Heart right ventricle (tissue), 16 donors: ENCODE measurements at regions not wholly inside any gene's neighbourhood (a gene's known extent, or its start where the extent isn't known, plus 50 kb on each side); places are given as distances from the start of the nearest gene placed in this dataset.

Experiments
- ATAC-seq, 8 donors: fragments of 200-7000 bp; cut with Tn5 transposase; one replicate each; pipeline ENCODE4 v1.9.1; 2020; ENCODE audit warnings: mild to moderate bottlenecking in 8 of 8, moderate library complexity in 8 of 8, moderate number of reproducible peaks in 1 of 8
- DNase-seq, 2 donors: peaks; one replicate each; pipeline ENCODE4 v3.0.0-alpha.2; 2020
- H3K27ac ChIP-seq, 10 donors: fragments of 200-600 bp; sonication (generic) in 2 of 10; one replicate each; pipeline versions ENCODE4 v1.5.0 to v1.8.0; 2020 to 2022; ENCODE audit warnings: mild to moderate bottlenecking in 3 of 10
- H3K27me3 ChIP-seq, 7 donors: fragments of 200-600 bp; one replicate each; pipeline ENCODE4 v1.8.0; 2021 to 2022; ENCODE audit warnings: mild to moderate bottlenecking in 2 of 7
- H3K36me3 ChIP-seq, 9 donors: fragments of 200-600 bp; sonication (generic) in 1 of 9; one replicate each; pipeline versions ENCODE4 v1.5.0 to v1.8.0; 2020 to 2022; ENCODE audit warnings: mild to moderate bottlenecking in 2 of 9
- H3K4me1 ChIP-seq, 9 donors: fragments of 200-600 bp; sonication (generic) in 1 of 9; one replicate each; pipeline versions ENCODE4 v1.5.0 to v1.8.0; 2020 to 2022; ENCODE audit warnings: mild to moderate bottlenecking in 4 of 9
- H3K4me3 ChIP-seq, 10 donors: fragments of 200-600 bp; sonication (generic) in 2 of 10; one replicate each; pipeline versions ENCODE4 v1.5.0 to v1.8.0; 2020 to 2022; ENCODE audit warnings: mild to moderate bottlenecking in 7 of 10, moderate library complexity in 2 of 10
- H3K9me3 ChIP-seq, 11 donors: fragments of 200-600 bp in 10 of 11; sonication (generic) in 2 of 11; one replicate each; pipeline versions ENCODE4 v1.5.0 to v1.8.0; 2013 to 2022; ENCODE audit warnings: mild to moderate bottlenecking in 2 of 11, control low read depth in 1 of 11, moderate library complexity in 1 of 11
- WGBS, 2 donors: extraction: QIAGEN DNeasy Blood & Tissue Kit; methylation state at CpG; one replicate each; pipeline ENCODE4 v1.1.7; 2013; ENCODE audit warnings: inconsistent platforms in 1 of 2; 5-methylcytosine and 5-hydroxymethylcytosine counted together
- intact Hi-C, 10 donors: fragments of 100-400 bp; cut with DNase I; formaldehyde crosslinking; loops; one replicate each; pipeline versions ENCODE4 v1.11.1 to v1.14.2; 2022
- TF ChIP-seq, protein P1 (sequence below), 9 donors: fragments of 200-600 bp; sonication (generic) in 2 of 9; IDR thresholded peaks; one replicate each; pipeline versions ENCODE4 v1.5.0 to v1.8.0; 2021 to 2022; ENCODE audit warnings: antibody characterized with exemption in 9 of 9, mild to moderate bottlenecking in 5 of 9, moderate library complexity in 1 of 9
- donor health status: Arrhythmogenic right ventricular cardiomyopathy.
- donor health status: ischemic (EF 13 %, LVEDD 7.1; RV severe dilation, severe dysfunction).
- donor health status: healthy with polysubstance abuse.
- donor health status: DM: no; HTN: yes; CAD: no.
- donor health status: DM: no; HTN: no; CAD: no.
- donor health status: ischemic (EF 25% LVEDD 6.9; RV normal size, moderate dysfunction).
- donor health status: ischemic (EF 25% LVEDD 5.7; RV mildly dilated, moderate dysfunction).
- donor health status: healthy.
- donor health status: DM: yes; HTN: yes; CAD: no.
- donor health status: Ischemic cardiomyopathy.
- donor health status: ischemic (EF 35%, LVEDD 5.7; RV mildly dilated, moderate dysfunction).
- donor health status: nonischemic (EF 11% LVEDD 7.7; RV severe dilation, severe dysfunction).
- donor health status: DM: yes; HTN: yes; CAD: no.
- donor health status: PGD.
- donor health status: ischemic (EF 29% LVEDD 5.4; RV normal size, mild dysfunction).
- donor health status: nonischemic (EF 23%, LVEDD 6.1; RV moderate dilation, normal function).

DNA sequence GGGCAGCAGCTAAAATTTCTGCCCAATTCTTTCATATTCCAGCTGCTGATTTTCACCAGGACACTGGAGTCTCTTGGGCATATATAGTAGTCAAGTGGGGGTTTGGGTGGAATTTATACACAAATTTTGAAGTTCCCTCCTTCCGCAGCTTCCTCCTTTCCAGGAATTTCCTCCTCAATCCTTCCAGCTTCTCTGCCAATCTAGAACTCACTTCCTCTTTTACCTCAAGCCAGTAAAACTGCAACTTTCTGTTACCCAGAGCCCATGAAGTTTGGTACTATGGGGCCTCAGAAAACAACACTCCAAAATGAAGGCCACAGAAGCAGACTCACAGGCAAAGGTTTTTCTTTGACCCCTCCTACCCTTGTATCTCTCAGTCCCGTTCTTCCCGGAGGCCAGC is 51.7 kb upstream of the G2E3 start:
- 72 to 87% methylated on average over 3 of the region's 3 CpGs for WGBS, 2 donors
- Histone ChIP-seq H3K27ac (no peak overlapping the region), H3K9me3 (peaks cover 0 to 5% (median 0%) of the 10 kb centered on the region in 11 donors), H3K36me3 (no peaks in the 10 kb centered on the region), H3K27me3 (peaks cover 0 to 10% (median 0%) of the 10 kb centered on the region in 7 donors), H3K4me3 (no peak overlapping the region), H3K4me1 (no peaks in the 10 kb centered on the region)
- no peak for DNase-seq
- intact Hi-C loops: no loop called here
- ATAC-seq: no peak
- TF ChIP-seq, protein P1, sequence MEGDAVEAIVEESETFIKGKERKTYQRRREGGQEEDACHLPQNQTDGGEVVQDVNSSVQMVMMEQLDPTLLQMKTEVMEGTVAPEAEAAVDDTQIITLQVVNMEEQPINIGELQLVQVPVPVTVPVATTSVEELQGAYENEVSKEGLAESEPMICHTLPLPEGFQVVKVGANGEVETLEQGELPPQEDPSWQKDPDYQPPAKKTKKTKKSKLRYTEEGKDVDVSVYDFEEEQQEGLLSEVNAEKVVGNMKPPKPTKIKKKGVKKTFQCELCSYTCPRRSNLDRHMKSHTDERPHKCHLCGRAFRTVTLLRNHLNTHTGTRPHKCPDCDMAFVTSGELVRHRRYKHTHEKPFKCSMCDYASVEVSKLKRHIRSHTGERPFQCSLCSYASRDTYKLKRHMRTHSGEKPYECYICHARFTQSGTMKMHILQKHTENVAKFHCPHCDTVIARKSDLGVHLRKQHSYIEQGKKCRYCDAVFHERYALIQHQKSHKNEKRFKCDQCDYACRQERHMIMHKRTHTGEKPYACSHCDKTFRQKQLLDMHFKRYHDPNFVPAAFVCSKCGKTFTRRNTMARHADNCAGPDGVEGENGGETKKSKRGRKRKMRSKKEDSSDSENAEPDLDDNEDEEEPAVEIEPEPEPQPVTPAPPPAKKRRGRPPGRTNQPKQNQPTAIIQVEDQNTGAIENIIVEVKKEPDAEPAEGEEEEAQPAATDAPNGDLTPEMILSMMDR (IDR thresholded peaks at IDR 0.05): no peak
